ENCODE measurements at regions not wholly inside any gene's neighbourhood (a gene's known extent, or its start where the extent isn't known, plus 50 kb on each side); places are given as distances from the start of the nearest gene placed in this dataset.

DNA sequence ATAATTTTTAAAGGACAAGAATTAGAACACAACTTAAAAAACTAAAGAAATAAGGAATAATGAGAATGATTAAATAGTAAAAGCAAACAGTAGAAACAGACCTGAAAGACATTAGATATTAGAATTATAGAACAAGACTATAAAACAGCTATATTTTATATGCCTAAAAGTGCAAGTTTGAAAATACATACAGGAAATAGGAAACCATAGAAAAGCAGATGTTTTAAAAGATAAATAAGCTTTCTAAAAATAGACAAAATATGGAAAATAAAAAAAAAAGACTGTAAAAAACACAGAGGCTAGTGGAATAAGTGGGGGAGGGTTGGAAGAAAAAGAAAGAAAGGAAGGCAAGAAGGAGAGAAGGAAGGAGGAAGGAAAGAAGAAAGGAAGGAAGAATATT is 407.3 kb downstream of the IDS start:
- TF ChIP-seq, protein P1, sequence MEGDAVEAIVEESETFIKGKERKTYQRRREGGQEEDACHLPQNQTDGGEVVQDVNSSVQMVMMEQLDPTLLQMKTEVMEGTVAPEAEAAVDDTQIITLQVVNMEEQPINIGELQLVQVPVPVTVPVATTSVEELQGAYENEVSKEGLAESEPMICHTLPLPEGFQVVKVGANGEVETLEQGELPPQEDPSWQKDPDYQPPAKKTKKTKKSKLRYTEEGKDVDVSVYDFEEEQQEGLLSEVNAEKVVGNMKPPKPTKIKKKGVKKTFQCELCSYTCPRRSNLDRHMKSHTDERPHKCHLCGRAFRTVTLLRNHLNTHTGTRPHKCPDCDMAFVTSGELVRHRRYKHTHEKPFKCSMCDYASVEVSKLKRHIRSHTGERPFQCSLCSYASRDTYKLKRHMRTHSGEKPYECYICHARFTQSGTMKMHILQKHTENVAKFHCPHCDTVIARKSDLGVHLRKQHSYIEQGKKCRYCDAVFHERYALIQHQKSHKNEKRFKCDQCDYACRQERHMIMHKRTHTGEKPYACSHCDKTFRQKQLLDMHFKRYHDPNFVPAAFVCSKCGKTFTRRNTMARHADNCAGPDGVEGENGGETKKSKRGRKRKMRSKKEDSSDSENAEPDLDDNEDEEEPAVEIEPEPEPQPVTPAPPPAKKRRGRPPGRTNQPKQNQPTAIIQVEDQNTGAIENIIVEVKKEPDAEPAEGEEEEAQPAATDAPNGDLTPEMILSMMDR (IDR thresholded peaks at IDR 0.05), result no peak
- TF ChIP-seq EP300 (IDR thresholded peaks at IDR 0.05) (no peak), POLR2A (IDR thresholded peaks at IDR 0.05) (no peak)
